ENCODE measurements at regions not wholly inside any gene's neighbourhood (a gene's known extent, or its start where the extent isn't known, plus 50 kb on each side); places are given as distances from the start of the nearest gene placed in this dataset.

DNA sequence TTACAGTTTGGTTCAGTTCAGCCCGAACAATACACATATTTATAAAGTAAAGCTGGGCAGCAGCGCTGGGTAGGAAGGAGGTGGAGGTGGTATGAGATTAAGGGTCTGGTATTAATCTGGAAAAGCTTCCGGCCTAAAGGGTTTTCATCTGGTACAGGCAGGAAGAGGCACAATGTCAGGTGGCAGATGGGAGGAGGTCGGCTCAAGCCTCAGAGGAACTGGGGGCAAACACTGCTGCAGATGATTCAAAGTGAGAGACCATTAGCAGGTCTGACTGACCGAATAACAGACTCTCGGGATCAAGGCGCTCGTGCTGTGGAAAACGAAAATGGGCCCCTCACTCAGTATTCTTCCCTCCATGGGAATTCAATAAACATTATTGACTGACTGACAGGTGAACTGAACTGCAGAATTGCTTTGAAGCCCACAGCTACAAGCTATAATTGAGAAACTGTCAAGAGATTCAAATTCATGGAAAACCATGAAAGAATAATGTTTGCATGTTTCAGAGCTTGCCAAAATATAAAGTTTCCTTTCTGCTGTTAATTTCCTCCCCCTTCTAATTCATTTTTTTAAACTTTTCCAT lies 75.3 kb downstream of the TMEM167A start:
- no peak overlapping the region for H3K4me2 ChIP-seq (ENCODE audit: low read depth, low read length)
- H3K4me3 ChIP-seq (ENCODE audit: low read length): no peak overlapping the region
- no peaks in the 10 kb centered on the region for H3K36me3 ChIP-seq (replicated peaks; ENCODE audit: insufficient read depth, low read length)
- no peaks in the 10 kb centered on the region for H3K79me2 ChIP-seq (ENCODE audit: low read length)
- H3K4me1 ChIP-seq (ENCODE audit: low read length): no peaks in the 10 kb centered on the region
- no peaks in the 10 kb centered on the region for H4K20me1 ChIP-seq (ENCODE audit: insufficient read depth, low read length)
- no peaks in the 10 kb centered on the region for H3K27me3 ChIP-seq (replicated peaks; ENCODE audit: insufficient read depth, low read length)
- no peak for DNase-seq
- H3K9ac ChIP-seq (ENCODE audit: low read length): no peak overlapping the region
- no peaks in the 10 kb centered on the region for H3F3A ChIP-seq (ENCODE audit: insufficient read depth, low read length)
- H2AFZ ChIP-seq (ENCODE audit: low read length): no peak overlapping the region
- H3K27ac ChIP-seq (ENCODE audit: low read length): no peak overlapping the region
- H3K9me2 ChIP-seq (replicated peaks; ENCODE audit: insufficient read depth, low read length): no peaks in the 10 kb centered on the region
- TF ChIP-seq EZH2 (optimal IDR thresholded peaks at IDR 0.05; ENCODE audit: low read depth, low read length) (no peak), EZH2phosphoT487 (IDR thresholded peaks at IDR 0.05; ENCODE audit: low read length) (no peak)
- TF ChIP-seq, protein P1, sequence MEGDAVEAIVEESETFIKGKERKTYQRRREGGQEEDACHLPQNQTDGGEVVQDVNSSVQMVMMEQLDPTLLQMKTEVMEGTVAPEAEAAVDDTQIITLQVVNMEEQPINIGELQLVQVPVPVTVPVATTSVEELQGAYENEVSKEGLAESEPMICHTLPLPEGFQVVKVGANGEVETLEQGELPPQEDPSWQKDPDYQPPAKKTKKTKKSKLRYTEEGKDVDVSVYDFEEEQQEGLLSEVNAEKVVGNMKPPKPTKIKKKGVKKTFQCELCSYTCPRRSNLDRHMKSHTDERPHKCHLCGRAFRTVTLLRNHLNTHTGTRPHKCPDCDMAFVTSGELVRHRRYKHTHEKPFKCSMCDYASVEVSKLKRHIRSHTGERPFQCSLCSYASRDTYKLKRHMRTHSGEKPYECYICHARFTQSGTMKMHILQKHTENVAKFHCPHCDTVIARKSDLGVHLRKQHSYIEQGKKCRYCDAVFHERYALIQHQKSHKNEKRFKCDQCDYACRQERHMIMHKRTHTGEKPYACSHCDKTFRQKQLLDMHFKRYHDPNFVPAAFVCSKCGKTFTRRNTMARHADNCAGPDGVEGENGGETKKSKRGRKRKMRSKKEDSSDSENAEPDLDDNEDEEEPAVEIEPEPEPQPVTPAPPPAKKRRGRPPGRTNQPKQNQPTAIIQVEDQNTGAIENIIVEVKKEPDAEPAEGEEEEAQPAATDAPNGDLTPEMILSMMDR (IDR thresholded peaks at IDR 0.05; ENCODE audit: low read length): no peak
- H3K9me3 ChIP-seq (replicated peaks; ENCODE audit: insufficient read depth, low read length): no peaks in the 10 kb centered on the region

DNA sequence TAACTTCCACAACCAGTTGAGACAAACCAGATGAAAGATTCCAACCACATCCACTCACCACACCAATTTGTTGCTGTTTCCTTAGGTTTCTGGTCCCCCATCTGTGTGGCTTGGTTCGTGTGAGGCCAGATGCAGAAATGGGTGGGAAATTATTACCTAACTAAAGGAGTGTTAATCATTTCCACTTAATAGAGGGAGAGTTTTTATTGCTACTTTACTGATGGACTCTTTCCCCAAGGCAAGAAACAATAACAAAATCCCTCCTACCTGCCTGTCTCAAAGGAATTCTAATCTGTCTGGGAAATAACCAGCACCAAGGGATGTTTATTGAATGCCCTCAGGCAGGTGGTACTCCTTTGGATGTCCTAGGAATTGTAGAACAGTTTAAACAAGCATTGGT lies 76.3 kb downstream of the TMEM167A start:
- Histone ChIP-seq H3K9me2 (replicated peaks; ENCODE audit: insufficient read depth, low read length) (no peaks in the 10 kb centered on the region), H3K4me3 (ENCODE audit: low read length) (no peak overlapping the region), H3F3A (ENCODE audit: insufficient read depth, low read length) (no peaks in the 10 kb centered on the region), H4K20me1 (ENCODE audit: insufficient read depth, low read length) (no peaks in the 10 kb centered on the region), H3K4me1 (ENCODE audit: low read length) (no peaks in the 10 kb centered on the region), H3K79me2 (ENCODE audit: low read length) (no peaks in the 10 kb centered on the region), H3K27me3 (replicated peaks; ENCODE audit: insufficient read depth, low read length) (no peaks in the 10 kb centered on the region), H3K36me3 (replicated peaks; ENCODE audit: insufficient read depth, low read length) (no peaks in the 10 kb centered on the region), H2AFZ (ENCODE audit: low read length) (no peak overlapping the region), H3K4me2 (ENCODE audit: low read depth, low read length) (no peak overlapping the region), H3K9ac (ENCODE audit: low read length) (no peak overlapping the region), H3K27ac (ENCODE audit: low read length) (no peak overlapping the region), H3K9me3 (replicated peaks; ENCODE audit: insufficient read depth, low read length) (no peaks in the 10 kb centered on the region)
- TF ChIP-seq EZH2 (optimal IDR thresholded peaks at IDR 0.05; ENCODE audit: low read depth, low read length) (no peak), EZH2phosphoT487 (IDR thresholded peaks at IDR 0.05; ENCODE audit: low read length) (no peak)
- TF ChIP-seq, protein P1 (IDR thresholded peaks at IDR 0.05; ENCODE audit: low read length): no peak
- DNase-seq: no peak

- no peak overlapping the region for H3K27ac ChIP-seq (ENCODE audit: low read length)
- H3F3A ChIP-seq (ENCODE audit: insufficient read depth, low read length): no peaks in the 10 kb centered on the region
- H3K4me3 ChIP-seq (ENCODE audit: low read length): no peak overlapping the region
- no peak overlapping the region for H3K9ac ChIP-seq (ENCODE audit: low read length)
- H3K27me3 ChIP-seq (replicated peaks; ENCODE audit: insufficient read depth, low read length): no peaks in the 10 kb centered on the region
- no peaks in the 10 kb centered on the region for H3K9me3 ChIP-seq (replicated peaks; ENCODE audit: insufficient read depth, low read length)
- H2AFZ ChIP-seq (ENCODE audit: low read length): no peak overlapping the region
- H3K4me2 ChIP-seq (ENCODE audit: low read depth, low read length): no peak overlapping the region
- no peak for DNase-seq
- H3K4me1 ChIP-seq (ENCODE audit: low read length): no peaks in the 10 kb centered on the region
- no peak for TF ChIP-seq EZH2 (optimal IDR thresholded peaks at IDR 0.05; ENCODE audit: low read depth, low read length)
- TF ChIP-seq, protein P1 (IDR thresholded peaks at IDR 0.05; ENCODE audit: low read length): no peak
- no peak for TF ChIP-seq EZH2phosphoT487 (IDR thresholded peaks at IDR 0.05; ENCODE audit: low read length)
- no peaks in the 10 kb centered on the region for H3K36me3 ChIP-seq (replicated peaks; ENCODE audit: insufficient read depth, low read length)
- no peaks in the 10 kb centered on the region for H4K20me1 ChIP-seq (ENCODE audit: insufficient read depth, low read length)
- no peaks in the 10 kb centered on the region for H3K79me2 ChIP-seq (ENCODE audit: low read length)
- no peaks in the 10 kb centered on the region for H3K9me2 ChIP-seq (replicated peaks; ENCODE audit: insufficient read depth, low read length)
Measured at GRCh38 chr5:83000428-83000827, 76.8 kb downstream of the TMEM167A start.

All from MM.1S (cell line).